ENCODE measurements at regions not wholly inside any gene's neighbourhood (a gene's known extent, or its start where the extent isn't known, plus 50 kb on each side); places are given as distances from the start of the nearest gene placed in this dataset.

GRCh38 chr12:115755061-115755724 is 522.3 kb downstream of the MED13L start:
- Histone ChIP-seq H3K36me3 (replicated peaks; ENCODE audit: insufficient read depth, low read depth) (no peaks in the 10 kb centered on the region), H2AFZ (no peak overlapping the region), H3K9me3 (ENCODE audit: low read depth) (no peaks in the 10 kb centered on the region), H3K27me3 (no peaks in the 10 kb centered on the region), H3K9me2 (replicated peaks; ENCODE audit: insufficient read depth) (no peaks in the 10 kb centered on the region), H3K27ac (peak overlapping the region; percentile 91), H3K4me3 (peak overlapping the region; percentile 4), H4K20me1 (ENCODE audit: insufficient read depth, poor library complexity, severe bottlenecking) (no peaks in the 10 kb centered on the region), H3K4me1 (ENCODE audit: insufficient read depth) (peaks cover 8% of the 10 kb centered on the region), H3K4me2 (peak overlapping the region; percentile 70), H3K79me2 (peaks cover 70% of the 10 kb centered on the region)
- WGBS (ENCODE audit: low lambda C conversion rate, missing lambda C conversion rate) = 35% methylated on average over 9 of the region's 9 CpGs
- DNase-seq (ENCODE audit: low spot score) = no peak
- TF ChIP-seq EZH2phosphoT487 (IDR thresholded peaks at IDR 0.05; ENCODE audit: low read depth, severe bottlenecking, unreplicated experiment) = no peak
- no peak for TF ChIP-seq EZH2 (IDR thresholded peaks at IDR 0.05; ENCODE audit: borderline replicate concordance)
- TF ChIP-seq CTCF (IDR thresholded peaks at IDR 0.05; ENCODE audit: poor library complexity) = no peak

DNA sequence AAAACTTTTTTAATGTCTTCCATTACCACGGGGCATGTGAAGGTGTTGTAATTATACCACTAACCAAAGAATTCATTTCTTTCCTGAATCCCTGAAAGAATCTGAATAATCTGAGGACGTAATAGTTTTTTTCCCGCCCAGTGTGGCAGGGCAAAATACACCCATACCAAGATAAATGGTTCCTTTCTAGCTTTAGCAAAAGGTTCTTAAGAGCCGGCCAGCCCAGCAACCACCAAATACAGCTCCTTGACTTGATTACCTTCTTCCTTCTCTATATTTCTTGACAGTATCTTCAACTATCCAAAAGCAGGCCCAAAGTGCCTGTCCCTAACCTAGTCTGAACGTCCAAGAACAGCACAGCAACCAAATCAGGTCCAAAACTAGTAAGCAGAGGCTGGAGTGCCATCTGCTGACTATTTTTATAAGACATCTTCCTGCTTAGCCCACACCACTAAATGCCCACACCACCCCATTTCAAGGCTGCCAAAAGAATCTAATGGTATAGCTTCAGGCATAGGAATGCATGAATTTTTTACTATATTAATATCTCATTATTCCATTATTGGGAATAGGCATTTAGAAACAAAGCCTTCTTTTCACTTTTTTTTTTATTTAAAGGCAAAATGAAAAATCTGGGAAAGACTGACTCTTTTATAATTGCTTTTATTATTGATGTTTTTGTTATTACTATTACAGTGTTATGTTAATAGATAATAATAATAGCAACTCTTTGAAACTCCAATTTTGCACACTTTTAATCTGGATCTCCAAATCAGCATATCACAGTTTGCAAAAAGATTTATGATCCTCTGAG is 524.4 kb downstream of the MED13L start:
- Histone ChIP-seq H3K27me3 (no peaks in the 10 kb centered on the region), H3K9me3 (ENCODE audit: low read depth) (no peaks in the 10 kb centered on the region), H3K79me2 (peaks cover 72% of the 10 kb centered on the region), H2AFZ (no peak overlapping the region), H4K20me1 (ENCODE audit: insufficient read depth, poor library complexity, severe bottlenecking) (no peaks in the 10 kb centered on the region), H3K4me2 (peak overlapping the region; percentile 70), H3K27ac (peak overlapping the region; percentile 91), H3K4me3 (no peak overlapping the region), H3K4me1 (ENCODE audit: insufficient read depth) (peaks cover 8% of the 10 kb centered on the region), H3K9me2 (replicated peaks; ENCODE audit: insufficient read depth) (no peaks in the 10 kb centered on the region), H3K36me3 (replicated peaks; ENCODE audit: insufficient read depth, low read depth) (no peaks in the 10 kb centered on the region)
- DNase-seq (ENCODE audit: low spot score) = peak; percentile 83
- TF ChIP-seq EZH2phosphoT487 (IDR thresholded peaks at IDR 0.05; ENCODE audit: low read depth, severe bottlenecking, unreplicated experiment) (no peak), CTCF (IDR thresholded peaks at IDR 0.05; ENCODE audit: poor library complexity) (peak; percentile 80), EZH2 (IDR thresholded peaks at IDR 0.05; ENCODE audit: borderline replicate concordance) (no peak)
- WGBS (ENCODE audit: low lambda C conversion rate, missing lambda C conversion rate) = 61% methylated on average over 5 of the region's 5 CpGs

- Histone ChIP-seq H3K4me3 (no peak overlapping the region), H3K27me3 (no peaks in the 10 kb centered on the region), H3K4me1 (ENCODE audit: insufficient read depth) (peaks cover 8% of the 10 kb centered on the region), H4K20me1 (ENCODE audit: insufficient read depth, poor library complexity, severe bottlenecking) (no peaks in the 10 kb centered on the region), H3K79me2 (peaks cover 72% of the 10 kb centered on the region), H3K36me3 (replicated peaks; ENCODE audit: insufficient read depth, low read depth) (no peaks in the 10 kb centered on the region), H3K9me2 (replicated peaks; ENCODE audit: insufficient read depth) (no peaks in the 10 kb centered on the region), H2AFZ (no peak overlapping the region), H3K9me3 (ENCODE audit: low read depth) (no peaks in the 10 kb centered on the region), H3K4me2 (no peak overlapping the region), H3K27ac (peak overlapping the region; percentile 2)
- WGBS (ENCODE audit: low lambda C conversion rate, missing lambda C conversion rate) = 77% methylated on average over 2 of the region's 2 CpGs
- DNase-seq (ENCODE audit: low spot score) = no peak
- no peak for TF ChIP-seq EZH2 (IDR thresholded peaks at IDR 0.05; ENCODE audit: borderline replicate concordance)
- TF ChIP-seq EZH2phosphoT487 (IDR thresholded peaks at IDR 0.05; ENCODE audit: low read depth, severe bottlenecking, unreplicated experiment) = no peak
- TF ChIP-seq CTCF (IDR thresholded peaks at IDR 0.05; ENCODE audit: poor library complexity) = no peak
Measured at GRCh38 chr12:115752156-115752555, 525.3 kb downstream of the MED13L start.

Measured in hepatocyte (in vitro differentiated cells).